ENCODE measurements at regions not wholly inside any gene's neighbourhood (a gene's known extent, or its start where the extent isn't known, plus 50 kb on each side); places are given as distances from the start of the nearest gene placed in this dataset.

DNA sequence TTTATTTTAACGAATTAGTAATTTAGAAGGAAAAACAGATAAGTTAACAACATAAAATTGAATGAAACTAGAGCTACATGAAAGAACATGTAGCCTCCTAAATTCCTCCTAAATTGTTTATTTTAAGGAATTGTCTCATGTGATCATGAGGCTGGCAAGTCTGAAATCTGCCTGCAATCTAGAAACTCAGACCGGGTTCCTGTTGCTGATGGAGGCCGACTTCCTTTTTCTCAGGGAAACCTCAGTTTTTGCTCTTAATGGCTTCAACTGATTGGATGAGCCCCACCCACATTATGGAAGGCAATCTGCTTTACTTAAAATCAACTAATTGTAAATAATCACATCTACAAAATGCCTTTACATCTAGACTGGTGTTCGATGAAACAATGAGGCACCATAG is 205.0 kb upstream of the ADRA1D start:
- no peak for DNase-seq
- no peaks in the 10 kb centered on the region for H3K79me2 ChIP-seq (ENCODE audit: insufficient read depth, low read length)
- TF ChIP-seq EZH2 (IDR thresholded peaks at IDR 0.05; ENCODE audit: borderline replicate concordance, low read depth, low read length, severe bottlenecking), result no peak

DNA sequence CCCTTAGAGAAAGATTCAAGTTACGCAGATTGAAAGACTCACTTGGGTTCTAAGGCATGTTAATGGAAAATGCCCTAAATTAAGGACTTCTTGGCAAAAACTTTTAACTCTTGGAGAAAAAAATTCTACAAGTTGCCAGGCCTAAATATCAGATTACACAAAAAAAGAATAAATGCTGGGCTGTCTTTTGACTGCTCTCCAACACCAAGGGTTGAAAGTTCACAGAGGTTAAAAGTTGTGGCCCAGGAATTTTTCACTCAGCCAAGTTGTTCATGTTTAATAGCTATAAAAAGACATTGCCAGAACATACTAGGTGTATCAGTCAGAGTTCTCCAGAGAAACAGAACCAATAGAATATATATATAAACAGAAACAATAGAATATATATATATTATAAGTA is 204.3 kb upstream of the ADRA1D start:
- Histone ChIP-seq H4K20me1 (ENCODE audit: insufficient read depth, low read length) (no peaks in the 10 kb centered on the region), H2AFZ (ENCODE audit: low read depth, low read length) (no peak overlapping the region), H3K9ac (ENCODE audit: low read depth, low read length) (no peak overlapping the region), H3K79me2 (ENCODE audit: insufficient read depth, low read length) (no peaks in the 10 kb centered on the region), H3K4me1 (ENCODE audit: insufficient read depth, low read length) (no peaks in the 10 kb centered on the region), H3K27me3 (ENCODE audit: insufficient read depth, low read length, poor library complexity) (peaks cover 5% of the 10 kb centered on the region), H3K4me2 (ENCODE audit: insufficient read depth, low read length) (no peak overlapping the region), H3K4me3 (ENCODE audit: low read depth in 1 of 2, low read length in 2 of 2) (no peak overlapping the region), H3K27ac (ENCODE audit: low read length) (no peak overlapping the region), H3K9me3 (ENCODE audit: insufficient read depth, low read length, severe bottlenecking) (no peaks in the 10 kb centered on the region), H3K36me3 (ENCODE audit: insufficient read depth, low read length) (no peaks in the 10 kb centered on the region)
- TF ChIP-seq, protein P1, sequence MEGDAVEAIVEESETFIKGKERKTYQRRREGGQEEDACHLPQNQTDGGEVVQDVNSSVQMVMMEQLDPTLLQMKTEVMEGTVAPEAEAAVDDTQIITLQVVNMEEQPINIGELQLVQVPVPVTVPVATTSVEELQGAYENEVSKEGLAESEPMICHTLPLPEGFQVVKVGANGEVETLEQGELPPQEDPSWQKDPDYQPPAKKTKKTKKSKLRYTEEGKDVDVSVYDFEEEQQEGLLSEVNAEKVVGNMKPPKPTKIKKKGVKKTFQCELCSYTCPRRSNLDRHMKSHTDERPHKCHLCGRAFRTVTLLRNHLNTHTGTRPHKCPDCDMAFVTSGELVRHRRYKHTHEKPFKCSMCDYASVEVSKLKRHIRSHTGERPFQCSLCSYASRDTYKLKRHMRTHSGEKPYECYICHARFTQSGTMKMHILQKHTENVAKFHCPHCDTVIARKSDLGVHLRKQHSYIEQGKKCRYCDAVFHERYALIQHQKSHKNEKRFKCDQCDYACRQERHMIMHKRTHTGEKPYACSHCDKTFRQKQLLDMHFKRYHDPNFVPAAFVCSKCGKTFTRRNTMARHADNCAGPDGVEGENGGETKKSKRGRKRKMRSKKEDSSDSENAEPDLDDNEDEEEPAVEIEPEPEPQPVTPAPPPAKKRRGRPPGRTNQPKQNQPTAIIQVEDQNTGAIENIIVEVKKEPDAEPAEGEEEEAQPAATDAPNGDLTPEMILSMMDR (IDR thresholded peaks at IDR 0.05; ENCODE audit: borderline replicate concordance, extremely low read depth, low read length, poor library complexity, severe bottlenecking), result no peak
- TF ChIP-seq EZH2 (IDR thresholded peaks at IDR 0.05; ENCODE audit: borderline replicate concordance, low read depth, low read length, severe bottlenecking), result no peak
- DNase-seq, result no peak
- no peak for ATAC-seq (ENCODE audit: insufficient read depth, low read depth)

More for the DNA sequence above, 205.0 kb upstream of the ADRA1D start:
- no peaks in the 10 kb centered on the region for H3K4me1 ChIP-seq (ENCODE audit: insufficient read depth, low read length)
- H3K9ac ChIP-seq (ENCODE audit: low read depth, low read length), result no peak overlapping the region
- H3K27me3 ChIP-seq (ENCODE audit: insufficient read depth, low read length, poor library complexity), result peaks cover 5% of the 10 kb centered on the region
- H3K27ac ChIP-seq (ENCODE audit: low read length), result no peak overlapping the region
- H3K36me3 ChIP-seq (ENCODE audit: insufficient read depth, low read length), result no peaks in the 10 kb centered on the region
- no peak overlapping the region for H3K4me2 ChIP-seq (ENCODE audit: insufficient read depth, low read length)
- H3K9me3 ChIP-seq (ENCODE audit: insufficient read depth, low read length, severe bottlenecking), result no peaks in the 10 kb centered on the region
- no peak overlapping the region for H3K4me3 ChIP-seq (ENCODE audit: low read depth in 1 of 2, low read length in 2 of 2)
- no peaks in the 10 kb centered on the region for H4K20me1 ChIP-seq (ENCODE audit: insufficient read depth, low read length)
- no peak for ATAC-seq (ENCODE audit: insufficient read depth, low read depth)
- H2AFZ ChIP-seq (ENCODE audit: low read depth, low read length), result no peak overlapping the region

DNA sequence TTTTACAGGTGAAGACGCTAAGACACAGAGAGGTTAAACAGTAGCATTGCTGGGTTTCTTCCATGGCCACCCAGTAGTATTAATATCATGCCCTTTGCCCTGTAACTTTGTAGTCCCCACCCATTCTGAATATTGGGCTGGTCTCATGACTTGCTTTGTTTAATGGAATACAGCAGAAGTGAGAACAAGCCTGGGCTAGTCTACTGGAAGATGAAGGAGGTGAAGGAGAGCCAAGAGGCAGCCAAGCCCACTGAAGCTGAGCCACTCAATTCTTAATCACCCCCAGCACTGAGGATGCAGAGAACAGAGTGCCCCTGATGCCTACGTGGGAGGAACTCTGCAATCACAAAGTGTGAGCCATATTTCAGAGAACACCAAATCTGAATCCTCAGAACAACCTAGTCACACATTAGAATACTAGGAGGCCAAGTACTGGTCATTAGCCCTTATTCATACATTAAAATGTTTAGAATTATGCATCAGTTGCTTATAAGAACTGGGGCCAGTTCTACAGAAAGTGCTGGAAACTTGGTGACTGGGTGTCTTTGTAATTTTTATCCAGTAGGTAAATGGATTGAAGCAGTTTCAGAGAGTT is 202.5 kb upstream of the ADRA1D start:
- TF ChIP-seq, protein P1 (IDR thresholded peaks at IDR 0.05; ENCODE audit: borderline replicate concordance, extremely low read depth, low read length, poor library complexity, severe bottlenecking), result no peak
- no peak for TF ChIP-seq EZH2 (IDR thresholded peaks at IDR 0.05; ENCODE audit: borderline replicate concordance, low read depth, low read length, severe bottlenecking)
- ATAC-seq (ENCODE audit: insufficient read depth, low read depth) (no peak), DNase-seq (no peak)
- H3K9me3 ChIP-seq (ENCODE audit: insufficient read depth, low read length, severe bottlenecking), result no peaks in the 10 kb centered on the region
- H3K9ac ChIP-seq (ENCODE audit: low read depth, low read length), result no peak overlapping the region
- no peak overlapping the region for H3K4me3 ChIP-seq (ENCODE audit: low read depth in 1 of 2, low read length in 2 of 2)
- no peaks in the 10 kb centered on the region for H3K4me1 ChIP-seq (ENCODE audit: insufficient read depth, low read length)
- H3K36me3 ChIP-seq (ENCODE audit: insufficient read depth, low read length), result no peaks in the 10 kb centered on the region
- no peak overlapping the region for H3K4me2 ChIP-seq (ENCODE audit: insufficient read depth, low read length)
- H3K79me2 ChIP-seq (ENCODE audit: insufficient read depth, low read length), result no peaks in the 10 kb centered on the region
- H2AFZ ChIP-seq (ENCODE audit: low read depth, low read length), result no peak overlapping the region
- peaks cover 2% of the 10 kb centered on the region for H3K27me3 ChIP-seq (ENCODE audit: insufficient read depth, low read length, poor library complexity)
- H4K20me1 ChIP-seq (ENCODE audit: insufficient read depth, low read length), result no peaks in the 10 kb centered on the region
- H3K27ac ChIP-seq (ENCODE audit: low read length), result no peak overlapping the region

DNA sequence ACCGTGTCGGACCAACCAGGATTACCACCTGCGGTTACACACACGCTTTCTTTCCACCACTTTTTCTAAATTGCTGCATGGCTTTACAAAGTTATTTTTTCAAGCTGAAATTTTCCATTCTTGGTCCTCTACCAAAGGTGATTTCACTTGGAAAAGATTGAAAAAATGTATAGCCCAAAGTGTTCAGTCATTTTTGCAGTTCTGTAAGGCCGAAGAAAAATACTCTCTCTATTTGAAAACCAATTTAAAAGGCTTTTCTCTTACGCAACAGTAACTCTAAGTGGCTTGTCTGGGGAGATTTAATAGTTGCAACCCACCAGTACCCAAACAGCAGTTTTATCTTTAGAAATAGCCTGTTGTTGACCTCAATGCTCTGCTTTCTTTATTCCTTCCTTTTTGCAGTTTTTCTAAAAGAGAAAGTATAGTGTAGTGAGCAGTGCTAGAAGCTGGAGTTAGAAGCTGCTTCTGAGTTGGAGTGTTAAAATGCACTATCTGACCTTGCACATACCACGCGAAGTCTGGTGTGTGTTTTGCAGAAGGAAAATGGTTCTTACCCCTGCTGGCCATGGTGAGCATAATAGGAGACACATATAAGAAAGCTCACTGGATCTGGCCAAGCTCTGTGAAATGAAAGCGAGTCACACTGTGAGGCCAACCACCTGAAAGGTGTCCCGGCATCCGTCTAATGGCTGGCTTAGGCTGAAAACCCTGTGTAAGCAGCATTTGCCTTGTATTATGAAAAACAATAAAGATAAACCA is 201.0 kb upstream of the ADRA1D start:
- no peak overlapping the region for H3K9ac ChIP-seq (ENCODE audit: low read depth, low read length)
- no peak overlapping the region for H2AFZ ChIP-seq (ENCODE audit: low read depth, low read length)
- H3K36me3 ChIP-seq (ENCODE audit: insufficient read depth, low read length), result no peaks in the 10 kb centered on the region
- no peaks in the 10 kb centered on the region for H3K79me2 ChIP-seq (ENCODE audit: insufficient read depth, low read length)
- H4K20me1 ChIP-seq (ENCODE audit: insufficient read depth, low read length), result no peaks in the 10 kb centered on the region
- TF ChIP-seq, protein P1 (IDR thresholded peaks at IDR 0.05; ENCODE audit: borderline replicate concordance, extremely low read depth, low read length, poor library complexity, severe bottlenecking), result no peak
- no peak for TF ChIP-seq EZH2 (IDR thresholded peaks at IDR 0.05; ENCODE audit: borderline replicate concordance, low read depth, low read length, severe bottlenecking)
- no peaks in the 10 kb centered on the region for H3K4me1 ChIP-seq (ENCODE audit: insufficient read depth, low read length)
- H3K9me3 ChIP-seq (ENCODE audit: insufficient read depth, low read length, severe bottlenecking), result no peaks in the 10 kb centered on the region
- H3K27me3 ChIP-seq (ENCODE audit: insufficient read depth, low read length, poor library complexity), result peaks cover 2% of the 10 kb centered on the region
- ATAC-seq (ENCODE audit: insufficient read depth, low read depth) (no peak), DNase-seq (no peak)
- H3K4me2 ChIP-seq (ENCODE audit: insufficient read depth, low read length), result no peak overlapping the region
- no peak overlapping the region for H3K4me3 ChIP-seq (ENCODE audit: low read depth in 1 of 2, low read length in 2 of 2)
- no peak overlapping the region for H3K27ac ChIP-seq (ENCODE audit: low read length)

Measured in DND-41 (cell line).